Ascending aorta (tissue), 2 donors: ENCODE measurements at regions not wholly inside any gene's neighbourhood (a gene's known extent, or its start where the extent isn't known, plus 50 kb on each side); places are given as distances from the start of the nearest gene placed in this dataset.
A peak's percentile ranks its signal among the peaks of the same experiment; 100 is the strongest.

Source experiments
- DNase-seq, 2 donors: peaks; one replicate each; pipeline ENCODE4 v3.0.0-alpha.2; 2019; ENCODE audit warnings: low spot score in 2 of 2
- H3K27ac ChIP-seq, 2 donors: fragments of 200-600 bp; sonication (generic); one replicate each; pipeline ENCODE4 v1.5.1; 2016 to 2017; ENCODE audit warnings: mild to moderate bottlenecking in 1 of 2
- H3K27me3 ChIP-seq: fragments of 200-600 bp; sonication (generic); one replicate; pipeline ENCODE4 v1.5.1; 2017
- H3K36me3 ChIP-seq, 2 donors: fragments of 200-600 bp; sonication (generic); one replicate each; pipeline ENCODE4 v1.5.1; 2016
- H3K4me1 ChIP-seq, 2 donors: fragments of 200-600 bp; sonication (generic); one replicate each; pipeline ENCODE4 v1.5.1; 2016 to 2017; ENCODE audit warnings: mild to moderate bottlenecking in 1 of 2
- H3K4me3 ChIP-seq, 2 donors: fragments of 200-600 bp; sonication (generic); one replicate each; pipeline ENCODE4 v1.5.1; 2016 to 2017; ENCODE audit warnings: mild to moderate bottlenecking in 1 of 2
- H3K9me3 ChIP-seq, 2 donors: fragments of 200-600 bp; sonication (generic); one replicate each; pipeline ENCODE4 v1.5.1; 2016
- intact Hi-C: fragments of 100-400 bp; cut with DNase I; formaldehyde crosslinking; loops from one replicate; pipeline ENCODE4 v1.15.1; 2023
- TF ChIP-seq, protein P1 (sequence below), 3 experiments: fragments of 200-600 bp in 2 of 3; fragments of 450-650 bp in 1 of 3; sonication (generic) in 2 of 3; IDR thresholded peaks; one replicate each; pipeline ENCODE4 v1.5.1; 2016 to 2019; ENCODE audit warnings: antibody characterized with exemption in 3 of 3, mild to moderate bottlenecking in 1 of 3, moderate library complexity in 1 of 3

DNA sequence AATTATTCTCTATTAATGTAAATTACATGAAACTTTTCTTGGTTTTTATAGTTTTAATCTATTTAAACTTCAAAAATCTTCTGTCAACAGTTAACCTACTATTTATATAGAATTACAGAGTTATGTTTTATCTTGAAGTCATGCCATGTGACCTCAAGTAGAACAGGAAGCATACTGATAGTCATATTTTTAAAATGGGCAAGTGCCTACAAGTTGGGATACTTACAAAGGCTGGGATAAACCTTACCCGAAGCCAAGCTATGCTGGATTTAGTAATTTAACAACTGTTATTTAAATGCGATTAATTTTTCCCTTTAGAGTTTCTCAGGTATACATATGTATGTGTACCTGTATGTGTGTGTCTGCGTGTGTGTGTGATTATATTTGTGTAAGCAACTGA, 266.9 kb downstream of the RASSF9 start:
- DNase-seq = no peak
- Histone ChIP-seq H3K4me1 (no peaks in the 10 kb centered on the region), H3K4me3 (no peak overlapping the region), H3K36me3 (no peaks in the 10 kb centered on the region), H3K9me3 (no peaks in the 10 kb centered on the region), H3K27ac (no peak overlapping the region), H3K27me3 (no peaks in the 10 kb centered on the region)
- intact Hi-C loops = no loop called here
- TF ChIP-seq, protein P1, sequence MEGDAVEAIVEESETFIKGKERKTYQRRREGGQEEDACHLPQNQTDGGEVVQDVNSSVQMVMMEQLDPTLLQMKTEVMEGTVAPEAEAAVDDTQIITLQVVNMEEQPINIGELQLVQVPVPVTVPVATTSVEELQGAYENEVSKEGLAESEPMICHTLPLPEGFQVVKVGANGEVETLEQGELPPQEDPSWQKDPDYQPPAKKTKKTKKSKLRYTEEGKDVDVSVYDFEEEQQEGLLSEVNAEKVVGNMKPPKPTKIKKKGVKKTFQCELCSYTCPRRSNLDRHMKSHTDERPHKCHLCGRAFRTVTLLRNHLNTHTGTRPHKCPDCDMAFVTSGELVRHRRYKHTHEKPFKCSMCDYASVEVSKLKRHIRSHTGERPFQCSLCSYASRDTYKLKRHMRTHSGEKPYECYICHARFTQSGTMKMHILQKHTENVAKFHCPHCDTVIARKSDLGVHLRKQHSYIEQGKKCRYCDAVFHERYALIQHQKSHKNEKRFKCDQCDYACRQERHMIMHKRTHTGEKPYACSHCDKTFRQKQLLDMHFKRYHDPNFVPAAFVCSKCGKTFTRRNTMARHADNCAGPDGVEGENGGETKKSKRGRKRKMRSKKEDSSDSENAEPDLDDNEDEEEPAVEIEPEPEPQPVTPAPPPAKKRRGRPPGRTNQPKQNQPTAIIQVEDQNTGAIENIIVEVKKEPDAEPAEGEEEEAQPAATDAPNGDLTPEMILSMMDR (IDR thresholded peaks at IDR 0.05) = no peak

GRCh38 chr12:85572956-85573355, 263.3 kb downstream of the RASSF9 start:
- TF ChIP-seq, protein P1 (IDR thresholded peaks at IDR 0.05) = no peak
- intact Hi-C loops = loop anchor here (10.0 kb wide), 1 partner anchor 98 kb away; no protein-coding TSS in a partner anchor
- no peaks in the 10 kb centered on the region for H3K27me3 ChIP-seq

DNA sequence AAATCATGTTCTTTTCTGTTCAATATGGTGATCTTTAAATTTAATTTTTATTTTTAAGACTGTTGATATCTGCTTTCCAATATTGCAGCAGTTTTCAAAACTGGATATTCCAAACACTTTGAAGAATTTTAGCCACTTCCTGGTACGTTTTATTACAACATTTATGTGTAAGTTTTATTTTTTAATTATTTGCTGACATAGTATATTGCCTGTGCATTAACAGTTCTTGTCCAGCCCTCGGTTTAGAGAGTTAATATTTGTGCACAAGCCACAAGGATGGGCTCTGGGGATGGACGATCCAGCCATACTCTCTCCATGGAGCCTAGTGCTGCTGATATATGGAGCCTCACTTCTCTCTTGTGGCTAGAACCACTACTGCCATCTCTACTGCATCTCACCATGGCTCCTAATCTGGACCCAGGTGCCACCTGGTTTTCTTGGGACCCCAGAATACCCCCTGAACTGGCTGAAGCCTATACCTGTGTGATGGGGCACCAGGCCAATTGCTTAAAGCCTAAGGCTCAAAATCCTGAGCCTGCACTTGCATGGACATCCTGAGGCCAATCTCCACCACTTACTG, 262.5 kb downstream of the RASSF9 start:
- TF ChIP-seq, protein P1 (IDR thresholded peaks at IDR 0.05) = no peak
- no peaks in the 10 kb centered on the region for H3K4me1 ChIP-seq
- H3K27ac ChIP-seq = no peak overlapping the region
- DNase-seq = no peak
- no peak overlapping the region for H3K4me3 ChIP-seq
- H3K9me3 ChIP-seq = no peaks in the 10 kb centered on the region
- intact Hi-C loops = loop anchor here (10.0 kb wide), 1 partner anchor 99 kb away; no protein-coding TSS in a partner anchor
- no peaks in the 10 kb centered on the region for H3K36me3 ChIP-seq
- H3K27me3 ChIP-seq = no peaks in the 10 kb centered on the region

More at GRCh38 chr12:85572956-85573355, 263.3 kb downstream of the RASSF9 start:
- H3K4me1 ChIP-seq = no peaks in the 10 kb centered on the region
- no peaks in the 10 kb centered on the region for H3K9me3 ChIP-seq
- DNase-seq = no peak
- H3K36me3 ChIP-seq = no peaks in the 10 kb centered on the region
- H3K27ac ChIP-seq = no peak overlapping the region
- H3K4me3 ChIP-seq = no peak overlapping the region

- no peak overlapping the region for H3K27ac ChIP-seq
- H3K4me3 ChIP-seq = no peak overlapping the region
- no peaks in the 10 kb centered on the region for H3K36me3 ChIP-seq
- no peaks in the 10 kb centered on the region for H3K27me3 ChIP-seq
- H3K4me1 ChIP-seq = no peaks in the 10 kb centered on the region
- DNase-seq = no peak
- no peaks in the 10 kb centered on the region for H3K9me3 ChIP-seq
- intact Hi-C loops = loop anchor here (10.0 kb wide), 1 partner anchor 99 kb away; no protein-coding TSS in a partner anchor
- TF ChIP-seq, protein P1 (IDR thresholded peaks at IDR 0.05) = no peak
Observed at GRCh38 chr12:85574291-85574690, 261.9 kb downstream of the RASSF9 start.

- Histone ChIP-seq H3K9me3 (no peaks in the 10 kb centered on the region), H3K27me3 (no peaks in the 10 kb centered on the region), H3K4me1 (no peaks in the 10 kb centered on the region), H3K27ac (no peak overlapping the region), H3K4me3 (no peak overlapping the region), H3K36me3 (no peaks in the 10 kb centered on the region)
- DNase-seq = no peak
- intact Hi-C loops = loop anchor here (1.0 to 10.0 kb wide), 2 partner anchors 101 to 292 kb away; no protein-coding TSS in a partner anchor
- TF ChIP-seq, protein P1 (IDR thresholded peaks at IDR 0.05) = peak in 2 of 3 experiments; percentile 49 to 61
Observed at GRCh38 chr12:85575120-85576096, 260.8 kb downstream of the RASSF9 start.
